GM19351 (cell line): ENCODE measurements at regions not wholly inside any gene's neighbourhood (a gene's known extent, or its start where the extent isn't known, plus 50 kb on each side); places are given as distances from the start of the nearest gene placed in this dataset.

Experiments
- ATAC-seq: cut with Tn5 transposase; IDR thresholded peaks from one replicate; pipeline ENCODE4 v1.9.1; 2021; ENCODE audit warnings: mild to moderate bottlenecking, moderate library complexity; ENCODE audit not compliant: unreplicated experiment

DNA sequence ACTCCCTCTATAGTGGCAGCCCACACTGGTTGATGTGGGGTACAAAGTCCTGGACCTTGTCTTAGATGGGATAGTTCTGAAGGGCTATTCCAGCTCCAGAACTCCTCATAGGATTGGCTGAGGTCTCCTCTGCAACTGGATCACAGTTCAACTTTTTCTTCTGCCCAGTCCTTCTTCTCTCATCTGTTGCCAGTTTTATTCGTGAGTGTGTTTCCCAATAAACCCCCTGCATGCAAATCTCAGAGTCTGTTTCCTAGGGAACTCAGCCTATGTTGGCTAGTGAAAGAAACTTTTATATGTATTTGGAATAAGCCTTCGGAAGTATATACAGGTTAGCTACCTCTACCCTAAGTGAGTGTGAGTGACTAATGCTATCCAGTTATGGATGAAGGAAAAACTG lies 823.4 kb downstream of the SLC4A3 start:
- no peak for ATAC-seq

DNA sequence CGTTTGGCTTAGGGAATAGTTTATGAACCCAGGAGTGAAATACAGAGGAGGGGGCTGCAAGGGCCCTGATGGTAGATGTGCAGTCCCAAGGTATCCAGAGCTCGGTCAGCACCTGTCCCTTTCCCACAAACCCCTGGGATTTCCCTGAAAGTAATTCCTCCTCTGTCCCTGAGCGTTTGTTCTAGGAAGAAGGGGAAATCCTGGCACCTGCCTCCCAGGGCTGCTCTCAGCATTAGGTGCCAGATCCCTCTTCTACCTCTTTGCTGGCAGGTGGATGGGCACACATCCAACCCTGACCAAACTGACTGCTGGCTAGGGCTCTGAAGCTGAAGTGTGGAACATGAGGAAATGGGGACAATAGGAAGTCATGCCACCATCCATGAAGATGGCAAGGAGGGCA lies 824.0 kb downstream of the SLC4A3 start:
- ATAC-seq, result no peak

DNA sequence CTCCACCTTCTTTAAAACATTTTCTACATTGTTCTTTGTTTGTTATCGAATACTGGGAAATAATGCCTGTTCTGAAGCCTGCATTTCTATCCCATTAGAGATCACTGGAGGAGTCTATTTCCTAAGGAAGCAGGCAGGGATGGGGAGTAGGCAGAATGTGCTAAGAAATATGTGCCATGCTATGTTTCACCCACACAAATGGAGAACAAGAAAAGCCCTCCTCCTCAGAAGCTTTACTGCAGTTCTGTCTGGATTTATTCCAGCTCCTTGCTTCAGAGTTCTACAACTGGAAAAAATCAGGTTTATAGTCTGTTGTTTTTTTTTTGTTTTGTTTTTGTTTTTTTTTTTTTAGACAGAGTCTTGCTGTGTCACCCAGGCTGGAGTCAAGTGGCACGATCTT lies 825.1 kb downstream of the SLC4A3 start:
- no peak for ATAC-seq

DNA sequence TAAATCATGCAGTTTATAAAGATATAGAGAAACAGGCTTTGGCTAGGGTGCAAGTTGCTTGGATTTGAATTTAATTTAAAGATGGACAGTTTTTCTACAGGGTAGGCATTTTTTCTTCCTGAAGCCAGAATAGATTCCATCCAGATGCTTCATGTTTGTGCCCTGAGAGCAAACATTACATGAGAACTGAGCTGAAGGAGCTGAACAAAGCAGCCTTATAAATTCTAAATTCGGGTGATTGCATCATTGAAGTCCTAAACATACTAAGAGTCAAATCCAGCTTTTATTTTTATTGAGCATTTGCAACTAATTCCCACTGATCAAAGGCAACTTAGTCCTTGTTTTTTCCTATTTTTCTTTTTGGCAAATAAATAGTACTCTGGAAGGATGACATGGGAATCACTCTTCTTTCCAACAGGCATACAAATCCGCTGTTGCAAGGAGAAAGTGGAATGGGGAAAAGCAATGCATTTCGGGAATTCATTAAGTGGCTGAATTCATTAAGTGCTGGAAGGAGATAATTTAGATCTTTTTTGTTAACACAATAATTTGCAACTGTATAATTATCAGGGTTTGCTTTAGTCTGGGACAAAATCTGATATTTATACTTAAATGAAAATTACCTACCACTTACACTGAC lies 828.0 kb downstream of the SLC4A3 start:
- ATAC-seq, result no peak

DNA sequence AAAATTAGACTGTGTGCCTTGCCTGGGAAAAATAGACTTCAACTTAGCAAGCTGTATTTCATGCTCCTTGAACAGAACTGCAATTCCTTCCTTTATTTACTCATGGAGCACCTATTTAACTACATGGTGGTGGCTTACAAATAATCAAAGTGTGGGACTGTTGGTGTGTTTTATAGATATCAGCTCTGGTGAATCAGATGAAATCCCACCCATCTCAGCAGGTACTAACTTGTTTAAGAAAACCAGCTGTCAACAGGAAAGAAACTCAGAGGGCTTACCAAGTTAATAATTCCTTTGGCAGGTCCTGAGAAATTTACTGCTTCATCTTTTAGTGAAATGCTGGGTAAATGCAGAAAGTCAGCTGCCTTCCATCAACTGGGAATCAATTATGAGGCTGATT lies 830.6 kb downstream of the SLC4A3 start:
- no peak for ATAC-seq

DNA sequence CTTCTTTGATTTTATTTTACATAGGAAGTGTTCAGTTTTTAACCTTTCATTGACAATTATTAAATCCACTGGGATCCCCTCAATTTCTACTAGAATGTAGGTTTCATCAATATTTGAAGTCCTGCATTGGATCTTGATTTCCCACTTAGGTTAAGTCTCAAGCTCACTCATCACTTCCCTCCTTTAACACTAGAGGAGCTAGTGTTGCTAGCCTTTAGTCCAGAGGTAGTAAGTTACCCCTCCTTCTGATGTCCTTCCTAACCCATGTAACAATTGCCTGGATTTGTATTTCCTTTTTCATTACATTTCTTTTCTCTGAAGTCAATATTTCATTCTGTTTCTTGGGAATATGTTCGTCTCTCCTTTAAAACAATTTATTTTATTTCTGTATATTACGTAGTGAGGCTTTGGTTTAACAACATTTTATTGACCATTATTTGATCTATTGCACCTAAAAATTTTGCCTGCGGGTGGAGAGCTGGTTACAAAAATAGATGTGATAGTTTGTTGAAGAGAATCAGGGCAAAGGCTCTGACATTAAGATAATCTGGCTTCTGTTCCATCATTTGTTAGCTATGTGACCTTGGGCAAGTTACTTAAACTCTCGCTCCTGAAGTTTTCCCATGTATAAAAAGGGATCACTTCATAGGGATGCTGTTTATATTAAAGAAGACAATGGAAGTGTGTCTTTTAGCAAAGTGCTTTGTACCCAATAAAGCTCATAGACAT lies 833.0 kb downstream of the SLC4A3 start:
- no peak for ATAC-seq

DNA sequence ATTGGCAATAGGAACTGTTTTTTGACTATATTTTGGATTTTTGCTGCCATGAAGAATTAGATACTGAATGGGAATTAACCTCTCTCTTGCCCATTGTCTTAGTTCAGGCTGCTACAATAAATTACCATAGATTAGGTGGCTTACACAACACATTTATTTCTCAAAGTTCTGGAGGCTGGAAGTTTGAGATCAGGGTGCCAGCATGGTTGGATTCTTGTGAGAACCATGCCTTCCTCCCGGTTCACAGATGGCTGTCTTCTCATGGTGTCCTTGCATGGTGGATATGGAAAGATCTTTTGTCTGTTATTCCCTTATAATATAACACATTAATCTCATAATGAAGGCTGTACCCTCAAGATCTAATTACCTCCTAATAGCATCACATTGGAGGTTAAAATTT lies 836.4 kb downstream of the SLC4A3 start:
- no peak for ATAC-seq

DNA sequence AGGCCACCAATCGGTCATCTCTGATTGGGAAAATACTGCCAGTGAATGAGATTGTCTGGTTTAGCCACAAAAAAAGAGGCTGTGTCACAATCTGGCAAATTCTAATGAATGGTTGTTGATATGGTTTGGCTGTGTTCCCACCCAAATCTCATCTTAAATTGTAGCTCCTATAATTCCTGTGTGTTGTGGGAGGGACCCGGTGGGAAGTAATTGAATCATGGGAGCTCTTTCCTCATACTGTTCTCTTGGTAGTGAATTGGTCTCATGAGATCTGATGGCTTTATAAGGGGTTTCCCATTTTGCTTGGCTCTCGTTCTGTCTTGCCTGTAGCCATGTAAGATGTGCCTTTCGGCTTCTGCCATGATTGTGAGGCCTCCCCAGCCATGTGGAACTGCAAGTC lies 838.3 kb downstream of the SLC4A3 start:
- no peak for ATAC-seq

DNA sequence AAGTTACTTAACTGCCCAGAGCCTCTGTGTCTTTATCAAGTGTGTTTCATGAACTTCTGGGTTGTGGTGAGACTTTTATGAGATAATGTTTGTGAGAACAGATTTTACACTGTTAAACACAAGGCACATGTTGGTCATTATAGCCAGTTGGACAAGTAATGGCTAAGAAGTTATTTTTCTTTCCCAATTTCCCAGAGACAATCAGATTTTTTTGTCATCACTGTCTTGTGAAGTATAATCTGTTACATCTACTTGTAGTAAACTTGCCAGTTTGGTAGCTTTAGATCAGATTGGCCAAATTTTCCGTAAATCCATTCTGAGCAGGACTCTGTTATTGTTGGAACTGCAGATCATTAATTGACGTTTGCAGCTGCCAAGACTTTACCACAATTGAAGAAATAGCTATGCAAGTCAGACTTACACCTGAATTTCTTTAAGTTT lies 838.8 kb downstream of the SLC4A3 start:
- no peak for ATAC-seq

DNA sequence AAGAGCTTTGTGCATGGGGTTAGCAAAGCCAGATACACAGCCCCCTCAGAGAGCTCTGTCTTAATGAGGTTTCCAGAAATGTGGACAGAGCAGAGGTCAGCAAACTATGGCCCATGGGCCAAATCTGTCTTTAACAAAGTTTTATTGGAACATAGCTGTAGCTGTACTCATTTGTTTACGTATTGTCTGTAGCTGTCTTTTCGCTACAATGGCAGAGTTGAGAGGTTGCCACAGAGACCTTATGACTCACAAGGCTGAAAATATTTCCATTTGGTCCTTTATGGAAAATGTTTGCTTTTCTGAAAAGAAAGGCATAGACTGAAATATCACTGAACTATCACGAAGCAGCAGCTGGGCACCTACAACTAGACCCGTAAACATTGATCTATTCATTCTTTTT lies 841.8 kb downstream of the SLC4A3 start:
- ATAC-seq, result no peak

DNA sequence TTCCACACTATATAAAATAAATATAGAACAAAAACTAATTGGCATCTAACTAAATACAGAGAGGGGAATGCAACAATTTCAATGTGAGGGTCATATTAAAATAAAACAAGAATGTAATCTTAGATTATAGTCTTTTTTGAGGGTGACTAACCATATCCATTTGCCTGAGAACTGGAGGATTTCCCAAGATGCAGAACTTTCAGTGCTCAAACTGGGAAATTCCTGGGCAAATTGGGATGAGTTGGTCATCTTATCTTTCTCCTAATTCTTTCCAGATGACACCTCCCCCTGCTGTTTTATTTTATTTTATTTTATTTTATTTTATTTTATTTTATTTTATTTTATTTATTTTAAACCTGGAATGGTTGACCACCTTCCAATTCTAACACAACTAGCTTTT lies 846.2 kb downstream of the SLC4A3 start:
- ATAC-seq, result no peak

DNA sequence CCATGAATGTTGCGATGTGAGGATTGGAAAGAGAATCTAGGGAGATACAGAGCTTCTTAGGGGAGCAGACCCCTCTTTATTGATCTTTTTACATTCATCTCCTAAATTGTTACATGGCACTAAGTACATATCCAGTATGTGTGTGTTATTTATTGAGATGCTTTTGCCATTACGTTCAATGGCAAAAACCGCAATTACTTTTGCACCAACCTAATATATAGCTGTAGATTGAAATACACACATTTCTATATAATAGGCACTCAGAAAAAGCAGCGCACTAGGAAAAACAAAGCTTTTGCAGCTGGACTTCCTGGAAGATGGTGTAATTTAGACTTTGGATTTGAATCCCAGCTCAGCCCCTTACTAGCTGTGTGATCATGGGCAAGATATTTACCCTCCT lies 849.4 kb downstream of the SLC4A3 start:
- ATAC-seq, result no peak

DNA sequence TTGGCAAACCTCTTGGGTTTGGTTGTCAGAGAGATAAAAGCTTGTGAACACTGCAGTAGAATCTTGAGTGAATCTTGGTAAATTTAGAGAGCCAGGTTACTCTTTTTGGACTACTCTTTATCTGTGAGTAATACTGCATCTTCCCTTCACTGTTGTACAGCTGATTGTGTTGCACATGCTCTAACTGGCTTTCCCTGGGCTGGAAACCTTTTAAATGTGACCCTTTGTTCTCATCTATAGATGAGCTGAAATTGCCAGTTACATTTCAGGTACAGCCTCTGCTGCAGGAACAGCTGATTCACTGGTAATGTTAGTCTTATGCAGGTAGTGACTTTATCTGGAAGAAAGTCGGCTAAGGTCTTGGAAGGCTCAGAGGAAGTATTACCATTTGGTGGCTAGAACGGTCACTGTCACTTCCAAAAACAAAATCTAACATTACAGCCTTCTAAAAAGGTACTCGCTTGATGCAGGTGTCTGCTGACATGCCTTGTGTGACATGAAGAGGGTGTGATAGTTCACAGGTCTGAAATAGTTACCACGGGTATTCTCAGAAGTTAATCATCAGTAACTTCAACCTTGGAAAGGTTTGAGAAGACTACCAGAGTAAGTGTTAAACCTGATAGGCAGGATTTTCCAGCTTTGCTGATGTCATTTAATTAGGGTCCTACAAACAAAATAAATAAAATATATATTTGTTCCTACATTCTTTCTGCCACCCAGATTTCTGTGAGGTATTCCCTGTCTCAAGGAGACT lies 851.1 kb downstream of the SLC4A3 start:
- no peak for ATAC-seq

DNA sequence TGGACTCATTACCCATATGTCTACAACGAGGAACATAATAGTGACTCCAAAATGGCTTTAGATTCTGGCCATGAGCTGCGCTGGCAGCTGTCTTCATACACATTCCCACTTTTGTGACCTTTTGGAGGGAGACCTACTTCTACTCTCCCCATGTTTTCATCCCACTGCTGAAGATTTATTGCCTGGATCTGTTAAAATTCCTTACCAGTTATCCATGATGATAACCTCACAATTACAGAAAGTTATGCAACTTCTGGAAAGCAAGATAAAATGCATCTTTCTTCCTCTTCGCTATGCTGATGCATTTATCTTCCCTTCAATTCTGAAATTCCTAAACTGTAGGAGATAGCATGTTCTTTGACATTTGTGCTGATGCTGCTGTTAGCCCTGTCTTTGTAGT lies 855.3 kb downstream of the SLC4A3 start:
- ATAC-seq, result no peak

DNA sequence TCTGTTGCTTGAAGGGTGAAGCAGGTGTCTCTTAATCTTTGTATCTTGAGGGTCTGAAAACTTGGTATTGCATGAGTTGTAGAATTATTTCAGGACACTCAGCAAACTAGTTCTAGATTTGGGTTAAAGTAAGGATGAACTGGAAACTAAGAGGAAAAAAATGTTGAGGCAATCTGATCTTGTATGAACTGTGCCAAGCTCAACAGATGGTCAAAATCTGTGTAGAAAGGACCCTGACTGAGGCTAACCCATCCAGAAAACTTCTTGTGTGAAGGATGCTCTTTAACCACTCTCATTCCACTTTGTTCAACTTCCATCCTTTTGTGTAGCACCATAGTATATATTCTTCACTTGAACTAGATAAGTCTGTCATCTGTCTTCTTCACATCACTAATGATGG lies 861.7 kb downstream of the SLC4A3 start:
- no peak for ATAC-seq

DNA sequence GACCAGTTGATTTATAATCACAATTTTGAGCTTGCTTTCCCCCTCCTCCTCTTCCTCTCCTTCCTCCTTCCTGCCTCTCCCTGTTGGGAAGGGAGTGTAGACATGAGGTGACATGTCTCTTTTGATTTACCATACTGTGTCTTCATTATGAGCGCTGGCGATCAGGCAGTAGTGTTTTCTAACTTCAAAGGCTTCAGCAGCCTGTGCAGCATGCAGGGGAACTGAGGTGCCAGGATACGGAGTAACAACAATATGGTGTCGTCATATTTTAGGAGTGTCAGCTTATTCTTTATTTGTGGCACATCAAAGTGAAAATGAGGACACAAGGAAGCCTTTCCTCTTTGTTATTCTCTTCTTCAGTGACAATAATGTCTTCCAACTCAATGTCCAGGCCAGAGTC lies 864.2 kb downstream of the SLC4A3 start:
- no peak for ATAC-seq

DNA sequence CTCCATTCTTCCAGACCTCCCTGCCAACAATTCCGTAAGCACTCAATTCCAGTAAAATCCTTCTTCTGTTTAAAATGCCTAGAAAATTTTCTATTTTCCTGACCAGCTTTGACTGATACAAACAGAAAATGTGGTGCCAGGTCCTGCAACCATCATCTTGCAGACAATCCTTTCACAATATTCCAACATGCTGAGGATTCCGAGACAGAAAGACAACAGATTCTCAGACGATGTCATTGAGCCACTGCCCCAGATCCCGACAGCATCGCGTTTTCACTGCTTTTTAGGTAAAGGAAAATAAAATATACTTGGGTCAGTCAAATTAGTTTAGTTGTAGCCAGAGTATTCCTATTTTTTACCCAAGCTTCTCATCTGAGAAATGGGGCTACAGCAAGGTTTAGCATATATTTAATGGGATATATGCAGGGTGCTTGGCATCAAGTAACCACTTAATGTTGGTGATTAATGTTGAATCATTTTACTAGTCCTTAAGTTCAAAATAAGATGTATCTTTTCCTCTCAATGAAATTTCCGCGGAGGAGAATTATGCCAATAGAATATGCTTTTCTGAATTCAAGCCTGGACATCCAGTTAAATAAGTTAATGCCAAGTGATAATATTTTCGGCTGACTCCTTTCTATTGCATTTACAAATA lies 866.6 kb downstream of the SLC4A3 start:
- no peak for ATAC-seq

DNA sequence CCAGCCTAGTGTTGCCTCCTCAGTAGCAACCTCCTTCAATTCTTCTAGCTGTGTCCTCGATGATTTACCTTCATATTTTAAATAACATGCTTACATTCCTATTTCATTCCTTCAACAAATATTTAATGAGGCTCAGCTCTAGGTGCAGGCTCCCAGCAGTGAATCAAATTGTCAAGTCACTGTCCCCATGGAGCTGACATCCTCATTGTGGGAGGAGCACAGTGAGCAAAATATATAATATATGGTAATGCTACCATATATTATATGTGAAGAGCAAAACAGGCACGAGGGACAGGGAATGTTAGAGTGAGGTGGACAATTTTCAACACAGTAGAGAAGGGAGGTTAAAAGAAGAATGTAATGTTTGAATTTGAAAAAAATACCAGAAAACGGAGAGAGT lies 869.1 kb downstream of the SLC4A3 start:
- ATAC-seq, result no peak

DNA sequence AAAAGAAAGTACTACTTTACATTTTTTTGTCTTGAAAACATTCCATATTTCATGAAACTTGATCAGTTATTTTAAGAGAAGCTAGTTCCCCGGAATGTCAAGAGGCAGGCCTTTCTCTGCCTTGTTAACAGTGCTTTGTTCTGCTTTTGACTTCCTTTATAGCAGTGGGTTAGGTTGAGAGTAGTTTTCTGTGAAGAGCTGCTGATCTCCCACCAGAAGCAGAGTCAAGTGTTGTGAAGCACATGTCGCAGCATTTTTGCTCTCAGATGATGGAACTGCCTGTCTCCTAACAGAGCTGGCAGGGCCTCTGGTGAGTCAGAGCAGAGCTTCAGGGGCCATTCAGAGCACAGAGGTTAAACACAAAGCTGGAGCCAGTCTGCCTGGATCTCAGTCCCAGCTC lies 871.8 kb downstream of the SLC4A3 start:
- no peak for ATAC-seq

DNA sequence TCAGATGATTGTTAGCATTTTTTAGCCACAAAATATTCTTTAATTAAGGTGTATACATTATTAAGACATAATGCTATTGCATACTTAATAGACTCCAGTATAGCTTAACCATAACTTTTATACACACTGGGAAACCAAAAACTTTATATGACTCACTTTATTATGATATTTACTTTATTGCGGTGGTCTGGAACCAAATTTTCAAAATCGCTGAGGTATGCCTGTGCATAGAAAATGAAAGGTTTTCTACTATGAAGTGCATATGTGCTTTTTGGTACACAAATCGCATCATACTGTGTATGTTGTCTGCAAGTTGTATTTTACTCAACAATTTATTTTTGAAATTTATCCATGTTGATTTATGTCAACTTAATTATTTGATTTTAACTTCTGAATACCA lies 875.1 kb downstream of the SLC4A3 start:
- ATAC-seq, result no peak

DNA sequence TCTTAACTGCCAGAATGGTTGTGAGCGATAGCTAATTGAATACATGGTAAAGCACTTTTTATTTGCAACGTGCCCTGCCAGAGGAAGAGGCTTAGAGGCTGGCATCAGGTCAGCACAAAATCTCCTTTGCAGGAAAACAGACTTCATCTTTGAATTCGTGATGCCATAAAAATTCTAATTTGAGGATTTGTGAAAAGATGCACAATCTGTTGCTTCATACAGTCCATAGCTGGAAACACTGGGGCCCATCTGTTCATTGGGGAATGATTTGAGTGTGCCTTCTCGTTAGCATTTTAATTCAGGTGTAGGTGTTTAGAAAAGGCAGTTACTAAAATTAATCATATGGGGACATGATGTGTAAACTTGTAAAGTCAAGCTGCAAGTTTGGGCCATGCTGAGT lies 876.0 kb downstream of the SLC4A3 start:
- no peak for ATAC-seq
